Mesendoderm (in vitro differentiated cells): ENCODE measurements at regions not wholly inside any gene's neighbourhood (a gene's known extent, or its start where the extent isn't known, plus 50 kb on each side); places are given as distances from the start of the nearest gene placed in this dataset.
A peak's percentile ranks its signal among the peaks of the same experiment; 100 is the strongest.

Experiments
- DNase-seq: peaks from one replicate; pipeline ENCODE4 v3.0.0; 2013
- H2AK5ac ChIP-seq: 2 replicates; pipeline ENCODE4 v1.6.1; 2013; ENCODE audit warnings: low read length, inconsistent platforms
- H2BK120ac ChIP-seq: 2 replicates; pipeline ENCODE4 v1.6.1; 2013; ENCODE audit warnings: low read depth, mild to moderate bottlenecking, low read length, moderate library complexity, mixed read lengths
- H2BK15ac ChIP-seq: replicated peaks from 2 replicates; pipeline ENCODE4 v1.6.1; 2013; ENCODE audit warnings: low read depth, mild to moderate bottlenecking, moderate library complexity
- H2BK5ac ChIP-seq: 2 replicates; pipeline ENCODE4 v1.6.1; 2013; ENCODE audit warnings: low read length, inconsistent platforms
- H3K18ac ChIP-seq: 2 replicates; pipeline ENCODE4 v1.6.1; 2013; ENCODE audit warnings: mild to moderate bottlenecking, low read length, mixed read lengths
- H3K23ac ChIP-seq: one replicate; pipeline ENCODE4 v1.6.1; 2013; ENCODE audit warnings: low read length
- H3K27ac ChIP-seq: 2 replicates; pipeline ENCODE4 v1.5.1; 2013; ENCODE audit warnings: low read depth, mild to moderate bottlenecking, inconsistent platforms, low read length, moderate library complexity
- H3K27me3 ChIP-seq: 2 replicates; pipeline ENCODE4 v1.6.1; 2013; ENCODE audit warnings: low read length, control low read depth, mild to moderate bottlenecking, inconsistent platforms; ENCODE audit not compliant: insufficient read depth, poor library complexity
- H3K36me3 ChIP-seq: 2 replicates; pipeline ENCODE4 v1.6.1; 2013; ENCODE audit warnings: low read length, inconsistent platforms; ENCODE audit not compliant: control insufficient read depth, insufficient read depth
- H3K4ac ChIP-seq: one replicate; pipeline ENCODE4 v1.6.1; 2013; ENCODE audit warnings: low read depth, mild to moderate bottlenecking, low read length, moderate library complexity
- H3K4me1 ChIP-seq: 2 replicates; pipeline ENCODE4 v1.6.1; 2013; ENCODE audit warnings: low read depth, low read length, inconsistent platforms; ENCODE audit not compliant: control insufficient read depth
- H3K4me2 ChIP-seq: 2 replicates; pipeline ENCODE4 v1.6.1; 2013; ENCODE audit warnings: low read length
- H3K4me3 ChIP-seq: 2 replicates; pipeline ENCODE4 v1.5.1; 2013; ENCODE audit warnings: mild to moderate bottlenecking, low read length
- H3K56ac ChIP-seq: one replicate; pipeline ENCODE4 v1.6.1; 2013; ENCODE audit warnings: low read length
- H3K79me1 ChIP-seq: 2 replicates; pipeline ENCODE4 v1.6.1; 2013; ENCODE audit warnings: low read length, inconsistent platforms
- H3K79me2 ChIP-seq: 2 replicates; pipeline ENCODE4 v1.6.1; 2013; ENCODE audit warnings: mild to moderate bottlenecking, low read length; ENCODE audit not compliant: control insufficient read depth, insufficient read depth
- H3K9ac ChIP-seq: 2 replicates; pipeline ENCODE4 v1.6.1; 2013; ENCODE audit warnings: low read length, inconsistent platforms
- H4K5ac ChIP-seq: one replicate; pipeline ENCODE4 v1.6.1; 2013; ENCODE audit warnings: low read length
- H4K8ac ChIP-seq: one replicate; pipeline ENCODE4 v1.6.1; 2013; ENCODE audit warnings: low read depth, mild to moderate bottlenecking, control low read depth, low read length, moderate library complexity
- WGBS: extraction: QIAGEN DNeasy Blood & Tissue Kit; methylation state at CpG from one replicate; pipeline ENCODE4 v1.1.7; 2013; ENCODE audit warnings: low lambda C conversion rate, missing lambda C conversion rate; ENCODE audit not compliant: insufficient coverage; ENCODE audit errors: extremely low coverage; 5-methylcytosine and 5-hydroxymethylcytosine counted together

DNA sequence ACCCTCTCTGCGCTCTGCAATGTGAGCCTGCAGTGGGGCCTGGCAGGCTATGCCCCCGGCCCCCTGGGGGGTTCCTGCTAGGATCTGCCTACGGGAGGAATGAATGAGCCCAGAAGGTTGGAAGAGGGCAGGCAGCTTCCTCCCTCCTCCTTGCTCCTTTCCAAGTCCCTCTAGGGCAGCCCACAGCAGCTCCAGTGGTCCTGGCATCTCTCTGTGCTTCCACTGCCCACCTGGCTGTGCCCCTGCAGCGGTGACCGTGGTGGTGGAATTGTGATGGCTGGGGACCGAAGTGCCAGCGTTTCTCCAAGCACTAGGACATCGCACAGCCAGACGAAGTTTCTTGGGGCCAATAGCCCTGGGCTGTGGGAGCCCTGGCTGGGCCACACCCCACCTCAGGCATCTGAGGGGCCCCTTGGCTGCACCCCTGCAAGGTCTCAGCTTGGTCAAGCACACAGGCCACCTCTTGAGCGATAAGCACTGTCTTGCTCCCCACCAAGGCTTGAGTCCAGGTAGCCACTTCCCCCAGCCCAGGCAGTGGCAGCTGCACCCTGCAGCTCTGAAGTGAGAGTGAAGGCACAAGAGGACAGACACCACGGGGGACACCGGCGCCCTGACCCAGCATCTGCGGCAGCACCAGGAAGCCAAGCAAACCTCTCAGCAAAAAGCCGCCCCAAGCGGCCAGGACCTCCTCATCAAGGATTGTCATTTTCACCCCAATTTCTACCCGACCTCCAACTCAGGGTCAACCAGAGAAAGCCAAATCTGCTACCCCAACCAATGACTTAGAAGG is 346.3 kb downstream of the CTTN start:
- no peak for DNase-seq
- Histone ChIP-seq H2BK5ac (no peak overlapping the region), H4K8ac (no peak overlapping the region), H2AK5ac (no peak overlapping the region), H3K9ac (no peak overlapping the region), H3K4me3 (no peak overlapping the region), H3K79me1 (no peaks in the 10 kb centered on the region), H3K23ac (no peak overlapping the region), H3K36me3 (no peaks in the 10 kb centered on the region), H4K5ac (no peak overlapping the region), H3K18ac (no peak overlapping the region), H3K56ac (no peak overlapping the region), H2BK120ac (no peak overlapping the region), H3K4me1 (peaks cover 13% of the 10 kb centered on the region), H3K4ac (no peak overlapping the region), H3K4me2 (no peak overlapping the region), H2BK15ac (no peak overlapping the region), H3K27ac (no peak overlapping the region), H3K27me3 (no peaks in the 10 kb centered on the region), H3K79me2 (no peaks in the 10 kb centered on the region)
- WGBS: no CpG with 5 or more reads among the region's 17 CpGs

- H2BK120ac ChIP-seq: no peak overlapping the region
- H3K27ac ChIP-seq: no peak overlapping the region
- no peak overlapping the region for H2BK5ac ChIP-seq
- no peak overlapping the region for H4K8ac ChIP-seq
- H2BK15ac ChIP-seq: no peak overlapping the region
- H2AK5ac ChIP-seq: no peak overlapping the region
- H3K9ac ChIP-seq: no peak overlapping the region
- no peaks in the 10 kb centered on the region for H3K27me3 ChIP-seq
- H3K36me3 ChIP-seq: no peaks in the 10 kb centered on the region
- peaks cover 13% of the 10 kb centered on the region for H3K4me1 ChIP-seq
- no peaks in the 10 kb centered on the region for H3K79me2 ChIP-seq
- H3K4me2 ChIP-seq: no peak overlapping the region
- H3K18ac ChIP-seq: no peak overlapping the region
- H3K79me1 ChIP-seq: no peaks in the 10 kb centered on the region
- H3K23ac ChIP-seq: no peak overlapping the region
- no peak overlapping the region for H3K4me3 ChIP-seq
- no peak overlapping the region for H3K56ac ChIP-seq
- WGBS: no CpG with 5 or more reads among the region's 11 CpGs
- DNase-seq: no peak
- no peak overlapping the region for H3K4ac ChIP-seq
- no peak overlapping the region for H4K5ac ChIP-seq
Measured at GRCh38 chr11:70745451-70745850, 347.1 kb downstream of the CTTN start.

- Histone ChIP-seq H4K8ac (no peak overlapping the region), H3K79me1 (no peaks in the 10 kb centered on the region), H3K4me3 (no peak overlapping the region), H2AK5ac (no peak overlapping the region), H3K4ac (no peak overlapping the region), H2BK120ac (no peak overlapping the region), H3K56ac (no peak overlapping the region), H3K4me1 (peaks cover 13% of the 10 kb centered on the region), H3K27ac (no peak overlapping the region), H3K4me2 (no peak overlapping the region), H3K79me2 (no peaks in the 10 kb centered on the region), H4K5ac (no peak overlapping the region), H3K27me3 (no peaks in the 10 kb centered on the region), H3K23ac (no peak overlapping the region), H3K36me3 (no peaks in the 10 kb centered on the region), H3K18ac (no peak overlapping the region), H2BK5ac (no peak overlapping the region), H3K9ac (no peak overlapping the region), H2BK15ac (no peak overlapping the region)
- no CpG with 5 or more reads among the region's 8 CpGs for WGBS
- no peak for DNase-seq
Measured at GRCh38 chr11:70745941-70746340, 347.6 kb downstream of the CTTN start.

DNA sequence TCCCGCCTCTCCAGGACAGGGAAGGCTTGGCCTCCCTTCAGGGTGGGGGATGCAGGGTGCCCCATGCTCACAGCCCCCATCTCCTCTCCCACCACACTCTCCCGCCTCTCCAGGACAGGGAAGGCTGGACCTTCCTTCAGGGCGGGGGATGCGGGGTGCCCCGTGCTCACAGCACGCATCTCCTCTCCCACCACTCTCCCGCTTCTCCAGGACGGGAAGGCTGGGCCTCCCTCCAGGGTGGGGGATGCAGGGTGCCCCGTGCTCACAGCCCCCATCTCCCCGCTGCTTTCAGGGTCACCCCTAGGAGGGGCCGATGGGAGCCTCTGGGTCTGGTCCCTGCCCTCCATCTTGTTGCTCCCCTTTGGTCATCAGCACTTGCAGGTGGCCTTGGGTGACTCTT is 348.0 kb downstream of the CTTN start:
- Histone ChIP-seq H3K79me1 (no peaks in the 10 kb centered on the region), H2BK15ac (no peak overlapping the region), H3K79me2 (no peaks in the 10 kb centered on the region), H2BK120ac (no peak overlapping the region), H3K4me3 (no peak overlapping the region), H3K4me1 (peaks cover 13% of the 10 kb centered on the region), H3K9ac (no peak overlapping the region), H3K27me3 (no peaks in the 10 kb centered on the region), H3K56ac (no peak overlapping the region), H2BK5ac (no peak overlapping the region), H4K5ac (no peak overlapping the region), H3K18ac (no peak overlapping the region), H3K4ac (no peak overlapping the region), H3K36me3 (no peaks in the 10 kb centered on the region), H4K8ac (no peak overlapping the region), H3K23ac (no peak overlapping the region), H3K27ac (no peak overlapping the region), H3K4me2 (no peak overlapping the region), H2AK5ac (no peak overlapping the region)
- whole genome bisulfite sequencing: no CpG with 5 or more reads among the region's 11 CpGs
- no peak for DNase-seq

- peak; percentile 61 for DNase-seq
- Histone ChIP-seq H4K8ac (no peak overlapping the region), H3K27ac (no peak overlapping the region), H3K4me1 (peaks cover 7% of the 10 kb centered on the region), H3K79me1 (no peaks in the 10 kb centered on the region), H3K56ac (no peak overlapping the region), H3K4me3 (no peak overlapping the region), H3K4me2 (no peak overlapping the region), H3K4ac (no peak overlapping the region), H3K27me3 (no peaks in the 10 kb centered on the region), H3K18ac (no peak overlapping the region), H2BK5ac (no peak overlapping the region), H3K9ac (no peak overlapping the region), H4K5ac (no peak overlapping the region), H3K23ac (no peak overlapping the region), H2BK120ac (no peak overlapping the region), H3K36me3 (no peaks in the 10 kb centered on the region), H3K79me2 (no peaks in the 10 kb centered on the region), H2AK5ac (no peak overlapping the region), H2BK15ac (no peak overlapping the region)
- no CpG with 5 or more reads among the region's 4 CpGs for WGBS
Measured at GRCh38 chr11:70747285-70747684, 349.0 kb downstream of the CTTN start.

DNA sequence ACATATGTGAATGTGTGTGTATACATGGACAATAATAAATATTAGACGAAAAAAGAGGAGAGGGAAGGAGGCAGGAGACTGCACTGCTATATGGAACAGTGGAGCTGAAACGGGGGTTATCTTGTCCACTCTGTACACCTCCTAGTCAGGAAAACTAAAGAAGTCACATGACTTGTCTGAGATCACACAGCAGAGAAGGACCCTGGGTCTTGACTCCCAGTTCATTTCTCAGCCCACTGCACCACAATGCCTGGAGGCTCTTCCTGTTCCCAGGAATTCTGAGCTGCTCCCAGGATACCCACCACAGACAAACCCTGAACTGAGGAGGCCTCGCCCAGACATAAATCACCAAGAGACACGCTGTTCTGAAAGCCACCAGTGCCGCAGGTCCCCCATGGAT is 349.6 kb downstream of the CTTN start:
- H3K27ac ChIP-seq: no peak overlapping the region
- no peaks in the 10 kb centered on the region for H3K79me2 ChIP-seq
- no peaks in the 10 kb centered on the region for H3K36me3 ChIP-seq
- no peak overlapping the region for H3K4ac ChIP-seq
- peaks cover 3% of the 10 kb centered on the region for H3K4me1 ChIP-seq
- DNase-seq: no peak
- no peak overlapping the region for H3K4me3 ChIP-seq
- no peak overlapping the region for H2BK5ac ChIP-seq
- WGBS: no CpG with 5 or more reads among the region's 5 CpGs
- H3K27me3 ChIP-seq: no peaks in the 10 kb centered on the region
- H3K79me1 ChIP-seq: no peaks in the 10 kb centered on the region
- H3K23ac ChIP-seq: no peak overlapping the region
- no peak overlapping the region for H4K5ac ChIP-seq
- H4K8ac ChIP-seq: no peak overlapping the region
- H2AK5ac ChIP-seq: no peak overlapping the region
- no peak overlapping the region for H3K56ac ChIP-seq
- no peak overlapping the region for H3K9ac ChIP-seq
- H3K4me2 ChIP-seq: no peak overlapping the region
- no peak overlapping the region for H3K18ac ChIP-seq
- no peak overlapping the region for H2BK120ac ChIP-seq
- H2BK15ac ChIP-seq: no peak overlapping the region
